GM12874 (cell line): ENCODE measurements at regions not wholly inside any gene's neighbourhood (a gene's known extent, or its start where the extent isn't known, plus 50 kb on each side); places are given as distances from the start of the nearest gene placed in this dataset.

Experiments used
- CTCF ChIP-seq: IDR thresholded peaks from 2 replicates; pipeline ENCODE4 v1.5.1; 2011; ENCODE audit warnings: low read depth, mild to moderate bottlenecking, control low read depth, low read length, moderate library complexity; ENCODE audit not compliant: insufficient read depth

DNA sequence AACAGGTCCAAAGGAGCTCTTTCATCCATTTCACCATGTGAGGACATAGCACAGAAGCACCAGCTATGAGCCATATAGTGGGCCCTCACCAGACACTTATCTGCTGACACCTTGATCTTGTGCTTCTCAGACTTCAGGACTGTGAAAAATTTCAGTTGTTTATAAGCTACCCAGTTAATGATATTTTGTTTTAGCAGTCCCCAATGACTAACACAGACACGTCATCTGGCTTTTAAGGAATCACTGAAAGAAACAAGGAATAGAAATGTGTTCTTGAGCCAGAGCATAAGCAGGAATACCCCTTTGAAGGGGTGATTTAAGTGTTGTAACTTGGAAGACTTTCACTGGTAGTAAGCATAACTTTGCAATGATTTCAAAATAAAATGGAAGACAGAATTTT is 214.7 kb upstream of the PTCHD4 start:
- TF ChIP-seq CTCF, result no peak

- no peak for TF ChIP-seq CTCF
Observed at GRCh38 chr6:48318670-48319069, 207.7 kb upstream of the PTCHD4 start.

- no peak for TF ChIP-seq CTCF
Observed at GRCh38 chr6:48315915-48316314, 204.9 kb upstream of the PTCHD4 start.

GRCh38 chr6:48315051-48315719 is 204.2 kb upstream of the PTCHD4 start:
- TF ChIP-seq CTCF, result no peak

DNA sequence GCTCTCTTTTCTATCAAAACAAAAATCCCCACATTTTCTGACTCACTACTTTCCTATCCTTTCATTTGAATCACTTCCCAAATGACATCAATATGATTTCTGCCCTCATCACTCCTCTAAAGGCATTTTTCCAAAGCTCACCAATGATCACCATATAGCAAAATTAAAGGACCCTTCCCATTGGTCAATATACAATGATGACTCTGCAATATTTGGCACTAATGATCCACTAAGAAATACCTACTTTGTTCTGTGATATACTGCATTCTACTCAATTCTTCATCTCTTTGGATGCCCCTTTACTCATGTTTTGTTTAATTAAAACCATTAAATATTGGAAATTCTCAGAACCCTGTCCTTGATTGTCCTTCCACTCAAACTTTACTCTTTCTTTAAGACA is 200.3 kb upstream of the PTCHD4 start:
- TF ChIP-seq CTCF, result no peak

DNA sequence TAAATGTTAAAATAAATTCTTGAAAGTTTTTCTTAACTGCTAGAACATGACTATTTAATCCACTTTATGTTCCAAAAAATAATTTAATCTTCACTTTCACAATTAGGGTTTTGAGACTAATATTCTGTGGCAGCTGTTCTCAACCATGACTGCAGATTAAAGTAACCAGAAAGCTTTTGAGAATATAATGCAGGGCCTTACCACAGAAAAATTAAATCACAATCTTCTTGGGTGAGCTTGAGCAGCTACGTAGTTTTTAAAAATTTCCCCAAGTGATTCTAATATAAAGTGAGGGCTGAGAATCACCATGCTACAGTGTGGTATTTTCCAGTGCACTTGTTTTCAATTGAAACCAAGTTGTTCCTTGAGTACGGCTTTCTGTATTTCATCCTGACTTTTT is 196.6 kb upstream of the PTCHD4 start:
- TF ChIP-seq CTCF, result no peak

DNA sequence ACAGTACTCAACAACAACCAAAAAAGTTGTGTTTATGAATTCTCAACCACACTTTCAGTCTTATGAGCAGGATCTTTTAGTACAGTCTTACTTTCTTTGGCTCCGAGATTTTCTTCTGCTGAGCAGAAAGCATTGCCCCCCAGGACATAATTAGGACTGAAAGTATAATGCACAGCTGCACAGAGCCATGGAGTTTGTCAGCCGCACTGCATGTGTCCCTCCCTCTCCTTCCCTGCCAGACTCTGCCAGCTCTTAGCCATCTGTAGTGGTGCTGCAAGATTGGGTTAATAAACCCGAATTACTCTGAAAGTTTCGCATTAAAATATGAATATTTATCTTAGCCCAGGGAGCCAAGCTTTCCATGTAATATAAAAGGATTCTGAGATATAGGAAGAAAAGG is 179.6 kb upstream of the PTCHD4 start:
- no peak for TF ChIP-seq CTCF

- no peak for TF ChIP-seq CTCF
Observed at GRCh38 chr6:48289841-48290240, 178.8 kb upstream of the PTCHD4 start.
